Erythroblast (primary cell): ENCODE measurements at regions not wholly inside any gene's neighbourhood (a gene's known extent, or its start where the extent isn't known, plus 50 kb on each side); places are given as distances from the start of the nearest gene placed in this dataset.

ENCODE experiments used
- GATA1 ChIP-seq: IDR thresholded peaks from 2 replicates; pipeline ENCODE4 v1.6.1; 2011; ENCODE audit warnings: low read depth, mild to moderate bottlenecking, control low read depth, low read length, moderate library complexity
- POLR2A ChIP-seq: IDR thresholded peaks from 2 replicates; pipeline ENCODE4 v1.6.1; 2011; ENCODE audit warnings: mild to moderate bottlenecking, low read length

DNA sequence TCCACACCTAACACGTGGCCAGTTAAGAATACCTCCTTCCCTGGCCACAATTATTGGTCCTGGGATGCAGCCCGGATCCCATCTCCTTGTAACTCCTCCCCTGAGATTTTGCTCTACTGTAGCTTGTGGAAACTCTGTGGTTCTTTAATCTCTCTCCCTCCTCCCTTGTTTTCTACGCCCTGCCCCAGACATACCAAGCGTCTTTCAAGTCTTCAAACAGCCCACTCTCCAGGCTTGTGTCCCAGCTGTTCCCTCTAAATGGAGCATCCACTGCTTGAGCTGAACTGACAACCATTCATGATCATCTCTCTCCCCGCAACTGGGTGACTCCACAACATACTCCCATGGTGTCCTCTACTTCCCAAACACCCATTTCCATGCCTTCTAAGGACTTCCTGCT is 111.6 kb downstream of the SIPA1L2 start:
- TF ChIP-seq POLR2A, result no peak
- no peak for TF ChIP-seq GATA1
